ENCODE measurements at regions not wholly inside any gene's neighbourhood (a gene's known extent, or its start where the extent isn't known, plus 50 kb on each side); places are given as distances from the start of the nearest gene placed in this dataset.
"Not testable (repeated sequence)": the region's sequence is repeated elsewhere in the genome, so short reads cannot be mapped to it uniquely, and the experiment has no call there.

- DNase-seq (ENCODE audit: low spot score) = no peak
Observed at GRCh38 chr20:54746796-54747195, 271.4 kb downstream of the DOK5 start.

DNA sequence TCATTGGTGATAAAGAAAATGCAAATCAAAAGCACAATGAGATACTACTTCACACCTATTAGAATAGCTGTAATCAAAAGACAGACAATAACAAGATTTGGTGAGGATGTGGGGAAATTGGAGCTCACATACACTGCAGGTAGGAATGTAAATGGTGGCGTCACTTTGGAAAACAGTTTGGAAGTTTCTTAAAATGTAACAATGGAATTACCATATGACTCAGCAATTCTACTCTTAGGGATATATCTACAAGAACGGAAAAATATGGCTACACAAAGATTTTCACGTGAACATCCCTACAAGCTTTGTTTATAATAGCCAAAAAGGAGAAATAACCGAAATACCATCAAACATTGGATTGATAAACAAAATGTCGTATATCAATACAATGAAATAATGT, 270.4 kb downstream of the DOK5 start:
- no peak for DNase-seq (ENCODE audit: low spot score)

GRCh38 chr20:54744097-54744496, 268.7 kb downstream of the DOK5 start:
- no peak for DNase-seq (ENCODE audit: low spot score)

- no peak for DNase-seq (ENCODE audit: low spot score)
Observed at GRCh38 chr20:54742193-54742592, 266.8 kb downstream of the DOK5 start.

GRCh38 chr20:54736421-54736820, 261.0 kb downstream of the DOK5 start:
- no peak for DNase-seq (ENCODE audit: low spot score)

GRCh38 chr20:54733687-54734086, 258.3 kb downstream of the DOK5 start:
- no peak for DNase-seq (ENCODE audit: low spot score)

- no peak for DNase-seq (ENCODE audit: low spot score)
Observed at GRCh38 chr20:54727490-54727889, 252.1 kb downstream of the DOK5 start.

GRCh38 chr20:54726687-54727300, 251.4 kb downstream of the DOK5 start:
- DNase-seq (ENCODE audit: low spot score) = no peak

DNA sequence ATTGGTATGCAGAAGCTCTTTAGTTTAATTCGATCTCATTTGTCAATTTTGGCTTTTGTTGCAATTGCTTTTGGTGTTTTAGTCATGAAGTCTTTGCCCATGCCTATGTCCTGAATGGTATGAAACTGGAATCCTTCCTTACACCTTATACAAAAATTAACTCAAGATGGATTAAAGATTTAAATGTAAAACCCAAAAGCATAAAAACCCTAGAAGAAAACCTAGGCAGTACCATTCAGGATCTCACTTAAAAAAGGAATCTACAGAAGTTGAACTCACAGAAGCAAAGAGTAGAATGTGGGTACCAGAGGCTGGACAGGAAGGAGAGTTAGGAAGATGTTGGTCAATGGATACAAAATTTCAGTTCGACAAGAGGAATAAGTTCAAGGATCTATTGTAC, 249.9 kb downstream of the DOK5 start:
- not testable (repeated sequence) for DNase-seq (ENCODE audit: low spot score)

DNA sequence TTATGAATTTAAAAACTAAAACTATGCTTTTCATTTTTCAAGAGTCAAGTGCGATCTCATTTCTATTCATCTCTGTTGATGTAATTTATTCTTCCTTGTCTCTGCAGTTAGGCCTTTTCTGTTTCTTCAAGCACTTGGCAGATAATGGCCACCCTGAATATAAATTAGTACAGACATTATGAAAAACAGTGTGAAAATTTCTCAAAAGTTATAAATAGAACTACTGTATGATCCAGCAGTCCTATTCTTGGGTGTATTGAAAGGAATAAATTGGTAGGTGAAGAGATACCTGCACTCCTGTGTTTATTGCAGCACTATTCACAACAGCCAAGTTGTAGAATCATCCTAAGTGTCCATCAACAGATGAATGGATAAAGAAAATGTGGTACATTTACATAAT, 248.3 kb downstream of the DOK5 start:
- no peak for DNase-seq (ENCODE audit: low spot score)

- no peak for DNase-seq (ENCODE audit: low spot score)
Observed at GRCh38 chr20:54717983-54718382, 242.6 kb downstream of the DOK5 start.

DNA sequence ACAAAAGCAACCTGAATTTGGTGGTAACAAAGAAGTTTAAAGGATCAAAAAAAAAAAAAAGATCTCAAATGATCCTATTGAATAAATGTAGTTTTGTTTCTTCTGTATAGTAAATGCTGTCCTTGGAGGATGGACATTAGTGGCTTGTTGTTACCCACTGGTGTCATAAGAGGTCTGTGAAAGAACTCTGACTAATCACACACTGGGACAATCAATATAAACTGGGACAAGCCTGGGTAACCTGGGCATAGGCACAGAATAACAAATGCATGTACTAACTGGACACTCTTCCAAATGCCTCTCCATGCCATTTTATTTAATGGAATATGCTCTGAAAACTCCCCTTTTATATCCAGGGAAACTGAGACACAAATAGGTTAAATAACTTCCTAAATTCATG, 241.4 kb downstream of the DOK5 start:
- no peak for DNase-seq (ENCODE audit: low spot score)

DNA sequence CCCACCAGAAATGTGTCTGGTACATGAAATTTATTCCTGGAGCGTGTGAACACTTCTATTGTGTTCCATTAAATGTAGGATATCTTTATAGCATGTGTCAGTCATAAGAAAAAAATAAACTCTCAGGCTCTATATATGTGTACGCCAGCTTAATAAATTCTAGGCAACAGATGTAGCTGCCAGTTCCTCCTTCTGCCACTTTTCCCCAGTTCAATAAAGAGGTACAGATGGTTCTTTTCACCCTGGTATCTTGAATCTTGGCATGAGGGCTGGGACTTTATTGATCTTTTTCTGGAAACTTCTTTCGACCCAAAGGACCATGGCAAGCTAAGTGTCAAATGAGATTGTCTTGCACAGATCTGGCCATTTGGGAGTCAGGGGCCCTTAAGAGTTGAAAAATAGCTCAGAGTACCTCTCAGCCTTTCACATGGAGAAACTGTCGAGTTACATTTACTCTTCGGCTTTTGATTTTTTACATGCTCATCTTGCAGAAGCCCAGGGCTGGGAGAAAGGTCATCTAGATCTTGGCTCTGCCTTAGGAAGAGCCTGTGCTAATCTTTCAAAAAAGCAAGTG, 240.9 kb downstream of the DOK5 start:
- DNase-seq (ENCODE audit: low spot score) = no peak

- no peak for DNase-seq (ENCODE audit: low spot score)
Observed at GRCh38 chr20:54714817-54715216, 239.4 kb downstream of the DOK5 start.

DNA sequence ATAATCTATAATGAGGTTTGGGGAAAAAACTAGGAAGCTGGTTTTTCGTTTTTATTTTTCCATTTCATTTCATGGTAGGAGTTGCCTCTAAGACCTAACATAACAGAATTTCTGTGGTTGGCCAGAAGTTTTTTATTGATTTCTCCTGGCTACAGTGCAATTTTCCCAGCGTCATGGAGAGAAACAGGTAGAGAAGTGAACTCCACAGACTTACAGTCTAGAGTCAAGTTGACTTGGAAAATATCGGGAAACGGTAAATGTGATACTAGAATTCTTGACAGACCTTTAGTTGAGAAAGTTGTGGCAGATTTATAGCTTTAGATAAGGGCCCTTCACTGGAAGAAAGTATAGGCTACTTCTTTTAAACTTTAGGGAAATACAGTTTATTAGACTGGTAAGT, 238.3 kb downstream of the DOK5 start:
- no peak for DNase-seq (ENCODE audit: low spot score)

DNA sequence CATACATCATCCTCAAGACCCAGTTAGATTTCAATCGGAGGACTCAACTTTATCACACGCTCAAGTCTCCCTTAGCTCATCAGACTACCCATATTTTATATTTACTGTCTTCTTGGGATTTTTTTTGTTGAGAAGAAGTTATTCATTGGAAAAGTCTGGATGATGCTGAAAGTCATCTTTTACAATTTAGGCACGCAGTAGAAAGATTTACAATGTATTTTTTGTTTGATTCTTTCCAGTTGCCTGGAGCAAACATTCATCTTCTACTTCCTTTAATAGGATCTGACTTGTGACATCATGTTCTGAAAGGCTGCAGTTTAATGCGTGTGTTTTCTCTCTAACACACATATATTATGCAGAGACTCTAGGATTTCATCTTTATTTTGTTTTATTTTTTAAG, 235.7 kb downstream of the DOK5 start:
- no peak for DNase-seq (ENCODE audit: low spot score)

- no peak for DNase-seq (ENCODE audit: low spot score)
Observed at GRCh38 chr20:54710341-54710740, 234.9 kb downstream of the DOK5 start.

DNA sequence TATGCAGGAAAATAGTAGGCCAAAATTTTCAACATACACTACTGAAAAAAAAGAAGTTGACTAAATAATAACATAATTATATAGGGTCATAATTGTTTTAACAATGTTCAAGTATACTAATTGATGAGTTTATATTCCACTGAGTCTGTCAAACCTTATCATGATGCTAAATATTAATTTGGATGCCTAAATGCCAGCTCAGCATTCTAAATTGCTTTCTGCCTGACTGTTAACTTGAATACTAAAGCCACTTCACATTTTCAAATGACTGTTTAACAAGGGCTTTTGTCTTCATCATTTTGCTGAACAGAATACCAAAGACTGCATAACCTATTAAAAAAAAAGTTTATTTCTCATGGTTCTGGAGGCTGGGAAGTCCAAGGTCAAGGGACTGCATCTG, 232.8 kb downstream of the DOK5 start:
- no peak for DNase-seq (ENCODE audit: low spot score)

DNA sequence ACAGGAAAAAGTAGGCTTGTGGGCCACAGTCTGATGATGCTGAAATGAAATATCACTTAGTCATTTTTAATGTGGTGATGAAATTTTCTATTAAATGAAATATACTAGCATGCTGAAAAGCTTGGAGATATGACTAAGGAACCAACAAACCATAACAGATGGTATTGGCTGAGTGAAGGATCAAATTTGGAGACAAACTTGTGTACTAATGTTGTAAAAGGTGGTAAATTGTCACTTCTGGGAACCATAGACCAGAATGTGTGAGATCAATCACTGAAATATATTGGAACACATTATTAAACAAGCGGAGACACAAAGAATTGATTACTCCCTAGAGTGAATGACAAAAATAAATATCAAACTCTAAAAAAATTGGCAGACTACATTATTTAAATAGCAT, 232.4 kb downstream of the DOK5 start:
- DNase-seq (ENCODE audit: low spot score) = no peak

DNA sequence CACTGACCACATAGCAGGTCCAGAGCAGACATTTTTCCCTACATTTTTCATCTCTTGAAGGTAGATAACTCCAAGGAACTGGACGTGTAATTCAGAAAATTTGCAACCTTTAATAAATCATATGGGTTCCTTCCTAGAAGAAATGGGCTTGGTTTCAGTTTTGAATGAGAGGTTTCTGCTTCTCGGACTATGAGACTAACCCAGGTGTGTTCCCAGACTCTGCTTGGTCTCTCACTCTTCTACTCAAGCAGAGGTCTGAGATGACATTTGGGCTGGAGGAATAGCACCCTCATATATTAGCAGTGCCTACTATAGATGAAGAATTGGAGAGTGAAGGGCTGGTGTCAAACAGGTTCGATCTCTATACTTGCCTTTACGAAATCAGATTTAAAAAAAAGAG, 231.2 kb downstream of the DOK5 start:
- no peak for DNase-seq (ENCODE audit: low spot score)

DNA sequence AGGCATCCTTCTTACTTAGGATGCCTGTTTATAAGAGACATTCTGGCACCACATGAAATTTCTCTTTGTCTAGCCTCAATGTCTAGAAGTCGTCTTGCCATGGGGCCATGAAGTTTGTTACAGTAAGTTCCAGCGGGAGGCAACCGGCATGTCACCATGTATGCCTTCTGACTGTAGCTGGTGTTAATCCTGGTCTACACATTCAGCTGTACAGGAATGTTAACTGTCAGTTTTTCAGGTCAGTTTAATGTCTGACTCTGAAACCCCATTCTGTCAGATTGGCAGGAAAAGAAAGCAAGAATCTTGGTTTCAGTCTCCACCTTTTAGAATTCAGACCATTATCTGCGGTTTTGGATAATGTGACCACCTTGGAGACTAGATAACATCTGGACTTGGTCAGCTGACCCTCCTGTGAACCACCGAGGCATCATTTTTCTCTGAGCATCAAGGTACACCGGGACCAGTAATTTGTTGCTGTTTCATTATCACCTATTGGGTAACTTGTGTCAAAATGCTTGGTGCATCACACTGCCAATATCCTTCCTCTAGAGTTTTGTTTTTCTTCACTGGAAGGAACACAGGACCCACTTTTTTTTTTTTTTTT, 228.7 kb downstream of the DOK5 start:
- no peak for DNase-seq (ENCODE audit: low spot score)

Measured in globus pallidus (tissue), 1 donor.